ENCODE measurements at regions not wholly inside any gene's neighbourhood (a gene's known extent, or its start where the extent isn't known, plus 50 kb on each side); places are given as distances from the start of the nearest gene placed in this dataset.

DNA sequence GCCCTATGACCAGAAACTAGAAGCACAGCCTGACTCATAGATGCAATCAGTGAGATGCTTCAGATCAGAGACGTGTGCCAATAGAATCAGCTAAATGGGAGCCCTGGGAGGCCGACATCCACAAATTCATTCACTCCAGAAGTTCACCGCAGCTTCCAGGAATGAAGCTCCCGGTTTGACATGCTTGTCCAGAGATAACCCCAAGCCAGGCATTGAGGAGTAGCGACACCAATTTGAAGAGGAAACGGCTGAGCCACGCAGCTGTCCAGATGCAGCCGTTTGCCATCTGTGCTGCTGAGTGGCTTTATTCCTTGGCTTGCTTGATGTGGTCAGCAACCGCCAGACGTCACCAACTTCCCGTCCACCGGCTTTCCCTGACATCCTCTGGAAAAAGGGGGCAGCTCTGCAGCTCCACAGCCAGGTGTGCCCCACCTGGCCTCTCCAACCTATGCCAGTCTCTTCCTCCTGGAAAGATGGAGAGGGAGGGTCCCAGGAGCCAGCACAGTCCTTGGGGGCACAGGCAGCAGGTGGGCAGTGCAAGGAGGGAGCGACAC lies 123.9 kb upstream of the OPCML start:
- no peak for TF ChIP-seq POLR2A (IDR thresholded peaks at IDR 0.05; ENCODE audit: low read depth, low read length)
- TF ChIP-seq POLR2AphosphoS5 (IDR thresholded peaks at IDR 0.05; ENCODE audit: low read depth, low read length) = no peak
